Thyroid gland (tissue), 4 donors: ENCODE measurements at regions not wholly inside any gene's neighbourhood (a gene's known extent, or its start where the extent isn't known, plus 50 kb on each side); places are given as distances from the start of the nearest gene placed in this dataset.
A peak's percentile ranks its signal among the peaks of the same experiment; 100 is the strongest.

Experiments used
- DNase-seq, 2 donors: peaks; one replicate each; pipeline ENCODE4 v3.0.0-alpha.2; 2019
- H3K27ac ChIP-seq, 3 donors: fragments of 200-600 bp; sonication (generic); 1 replicate in 2 of 3; 2 replicates in 1 of 3; pipeline ENCODE4 v1.5.1; 2016 to 2019; ENCODE audit warnings: mild to moderate bottlenecking in 1 of 3, moderate library complexity in 1 of 3
- H3K27me3 ChIP-seq: fragments of 200-600 bp; sonication (generic); one replicate; pipeline ENCODE4 v1.5.1; 2019
- H3K36me3 ChIP-seq, 2 donors: fragments of 200-600 bp; sonication (generic); one replicate each; pipeline ENCODE4 v1.5.1; 2016 to 2019
- H3K4me1 ChIP-seq, 2 donors: fragments of 200-600 bp; sonication (generic); one replicate each; pipeline ENCODE4 v1.5.1; 2017 to 2019
- H3K4me3 ChIP-seq, 3 donors: fragments of 200-600 bp; sonication (generic); replicated peaks in 1 of 3; 1 replicate in 2 of 3; 2 replicates in 1 of 3; pipeline ENCODE4 v1.5.1; 2016; ENCODE audit warnings: mild to moderate bottlenecking in 1 of 3
- H3K9me3 ChIP-seq: fragments of 200-600 bp; sonication (generic); one replicate; pipeline ENCODE4 v1.5.1; 2017
- POLR2A ChIP-seq, 2 donors: fragments of 450-650 bp; IDR thresholded peaks; one replicate each; pipeline ENCODE4 v1.6.1; 2017; ENCODE audit warnings: antibody characterized with exemption in 2 of 2, mild to moderate bottlenecking in 2 of 2, moderate library complexity in 1 of 2
- WGBS, 2 donors: methylation state at CpG; one replicate each; pipeline ENCODE4 v1.1.5; 2017; 5-methylcytosine and 5-hydroxymethylcytosine counted together
- intact Hi-C: fragments of 100-400 bp; cut with DNase I; formaldehyde crosslinking; loops from one replicate; pipeline ENCODE4 v1.15.1; 2023
- TF ChIP-seq, protein P1 (sequence below), 6 experiments: fragments of 200-600 bp in 3 of 6; fragments of 450-650 bp in 3 of 6; sonication (generic) in 3 of 6; IDR thresholded peaks; one replicate each; pipeline ENCODE4 v1.5.1; 2016 to 2019; ENCODE audit warnings: antibody characterized with exemption in 6 of 6, mild to moderate bottlenecking in 2 of 6, inconsistent platforms in 1 of 6, moderate library complexity in 1 of 6

GRCh38 chr17:77474292-77474988 lies 333.7 kb downstream of the SEC14L1 start:
- TF ChIP-seq, protein P1, sequence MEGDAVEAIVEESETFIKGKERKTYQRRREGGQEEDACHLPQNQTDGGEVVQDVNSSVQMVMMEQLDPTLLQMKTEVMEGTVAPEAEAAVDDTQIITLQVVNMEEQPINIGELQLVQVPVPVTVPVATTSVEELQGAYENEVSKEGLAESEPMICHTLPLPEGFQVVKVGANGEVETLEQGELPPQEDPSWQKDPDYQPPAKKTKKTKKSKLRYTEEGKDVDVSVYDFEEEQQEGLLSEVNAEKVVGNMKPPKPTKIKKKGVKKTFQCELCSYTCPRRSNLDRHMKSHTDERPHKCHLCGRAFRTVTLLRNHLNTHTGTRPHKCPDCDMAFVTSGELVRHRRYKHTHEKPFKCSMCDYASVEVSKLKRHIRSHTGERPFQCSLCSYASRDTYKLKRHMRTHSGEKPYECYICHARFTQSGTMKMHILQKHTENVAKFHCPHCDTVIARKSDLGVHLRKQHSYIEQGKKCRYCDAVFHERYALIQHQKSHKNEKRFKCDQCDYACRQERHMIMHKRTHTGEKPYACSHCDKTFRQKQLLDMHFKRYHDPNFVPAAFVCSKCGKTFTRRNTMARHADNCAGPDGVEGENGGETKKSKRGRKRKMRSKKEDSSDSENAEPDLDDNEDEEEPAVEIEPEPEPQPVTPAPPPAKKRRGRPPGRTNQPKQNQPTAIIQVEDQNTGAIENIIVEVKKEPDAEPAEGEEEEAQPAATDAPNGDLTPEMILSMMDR (IDR thresholded peaks at IDR 0.05), result no peak
- TF ChIP-seq POLR2A (IDR thresholded peaks at IDR 0.05), result no peak
- DNase-seq, result no peak
- Histone ChIP-seq H3K4me3 (no peak overlapping the region), H3K4me1 (peaks cover 65 to 87% of the 10 kb centered on the region in 2 donors), H3K27ac (no peak overlapping the region), H3K27me3 (no peaks in the 10 kb centered on the region), H3K9me3 (no peaks in the 10 kb centered on the region), H3K36me3 (no peaks in the 10 kb centered on the region)
- 79 to 92% methylated on average over 10 to 11 of the region's 12 CpGs for WGBS, 2 donors
- intact Hi-C loops, result no loop called here

GRCh38 chr17:77475016-77475976 lies 334.5 kb downstream of the SEC14L1 start:
- H3K4me1 ChIP-seq, result peaks cover 70 to 92% of the 10 kb centered on the region in 2 donors
- H3K36me3 ChIP-seq, result no peaks in the 10 kb centered on the region
- H3K27ac ChIP-seq, result no peak overlapping the region
- TF ChIP-seq, protein P1 (IDR thresholded peaks at IDR 0.05), result no peak
- TF ChIP-seq POLR2A (IDR thresholded peaks at IDR 0.05), result no peak
- no peak overlapping the region for H3K4me3 ChIP-seq
- intact Hi-C loops, result no loop called here
- H3K27me3 ChIP-seq, result no peaks in the 10 kb centered on the region
- WGBS, 2 donors, result 89 to 91% methylated on average over 19 to 24 of the region's 27 CpGs
- no peak for DNase-seq
- H3K9me3 ChIP-seq, result no peaks in the 10 kb centered on the region

DNA sequence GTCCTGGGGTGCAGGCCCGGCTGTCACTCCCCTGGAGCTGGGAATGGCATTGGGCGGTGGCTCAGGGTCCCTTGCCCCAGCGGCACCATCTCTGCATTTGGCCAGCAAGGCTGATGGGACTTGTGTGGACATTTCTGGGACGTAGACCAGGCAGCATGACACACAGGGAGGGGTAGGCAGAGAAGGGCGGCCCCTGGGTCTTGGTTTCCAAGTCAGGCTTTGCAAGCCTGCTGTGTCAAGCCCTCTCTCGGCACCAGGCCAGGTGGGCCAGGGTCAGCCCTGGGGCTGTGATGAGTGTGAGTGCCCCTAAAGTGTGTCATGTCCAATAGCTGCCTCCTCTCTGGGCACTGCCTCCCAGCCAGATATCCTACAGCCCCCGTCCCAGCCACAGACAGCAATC lies 335.2 kb downstream of the SEC14L1 start:
- H3K36me3 ChIP-seq, result no peaks in the 10 kb centered on the region
- H3K4me3 ChIP-seq, result no peak overlapping the region
- H3K27ac ChIP-seq, result peak overlapping the region in 1 of 3 donors; percentile 5
- WGBS, 2 donors, result 89 to 100% methylated on average over 1 to 6 of the region's 7 CpGs
- H3K27me3 ChIP-seq, result no peaks in the 10 kb centered on the region
- TF ChIP-seq, protein P1 (IDR thresholded peaks at IDR 0.05), result no peak
- TF ChIP-seq POLR2A (IDR thresholded peaks at IDR 0.05), result no peak
- H3K4me1 ChIP-seq, result peaks cover 66 to 85% of the 10 kb centered on the region in 2 donors
- no peaks in the 10 kb centered on the region for H3K9me3 ChIP-seq
- no peak for DNase-seq
- intact Hi-C loops, result no loop called here

DNA sequence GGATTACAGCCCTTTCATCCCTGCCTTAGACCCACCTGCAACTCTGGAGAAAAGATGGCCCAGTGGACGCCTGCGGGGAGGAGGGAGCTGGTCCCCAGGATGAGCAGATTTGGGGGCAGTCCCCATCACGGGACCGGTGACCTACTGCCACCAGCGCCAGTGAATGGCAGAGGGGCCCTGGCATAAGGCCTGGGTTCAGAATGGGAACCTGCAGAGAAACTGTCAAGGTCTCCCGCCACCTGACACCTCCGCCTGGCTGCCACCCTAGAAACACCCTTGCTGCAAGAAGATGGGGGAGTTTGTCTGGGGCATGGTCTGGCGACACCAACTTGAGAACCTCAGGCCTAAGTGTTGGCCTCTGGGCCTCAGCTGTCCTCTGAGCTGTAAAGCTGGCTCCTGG lies 335.7 kb downstream of the SEC14L1 start:
- no peak for TF ChIP-seq POLR2A (IDR thresholded peaks at IDR 0.05)
- TF ChIP-seq, protein P1 (IDR thresholded peaks at IDR 0.05), result no peak
- peaks cover 61 to 80% of the 10 kb centered on the region in 2 donors for H3K4me1 ChIP-seq
- DNase-seq, result no peak
- peak overlapping the region in 2 of 3 donors; percentile 65 to 76 for H3K27ac ChIP-seq
- 99 to 100% methylated on average over 8 of the region's 8 CpGs for WGBS, 2 donors
- H3K27me3 ChIP-seq, result no peaks in the 10 kb centered on the region
- no peaks in the 10 kb centered on the region for H3K9me3 ChIP-seq
- intact Hi-C loops, result no loop called here
- H3K4me3 ChIP-seq, result no peak overlapping the region
- H3K36me3 ChIP-seq, result no peaks in the 10 kb centered on the region
